ENCODE measurements at regions not wholly inside any gene's neighbourhood (a gene's known extent, or its start where the extent isn't known, plus 50 kb on each side); places are given as distances from the start of the nearest gene placed in this dataset.

DNA sequence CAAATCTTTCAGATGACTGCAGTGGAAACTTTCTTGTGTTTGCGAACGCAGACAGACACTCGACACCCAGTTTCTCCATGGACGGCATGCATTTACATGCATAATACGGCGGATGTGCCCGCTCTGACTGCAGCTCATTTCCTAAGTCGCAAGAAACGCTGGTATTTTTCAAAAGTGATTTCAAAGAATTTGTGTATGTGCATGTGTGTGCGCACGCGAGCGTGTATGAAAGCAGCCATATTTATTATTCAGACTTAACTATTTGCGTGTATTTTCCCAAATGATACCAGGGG, 436.5 kb upstream of the MGMT start:
- TF ChIP-seq, protein P1, sequence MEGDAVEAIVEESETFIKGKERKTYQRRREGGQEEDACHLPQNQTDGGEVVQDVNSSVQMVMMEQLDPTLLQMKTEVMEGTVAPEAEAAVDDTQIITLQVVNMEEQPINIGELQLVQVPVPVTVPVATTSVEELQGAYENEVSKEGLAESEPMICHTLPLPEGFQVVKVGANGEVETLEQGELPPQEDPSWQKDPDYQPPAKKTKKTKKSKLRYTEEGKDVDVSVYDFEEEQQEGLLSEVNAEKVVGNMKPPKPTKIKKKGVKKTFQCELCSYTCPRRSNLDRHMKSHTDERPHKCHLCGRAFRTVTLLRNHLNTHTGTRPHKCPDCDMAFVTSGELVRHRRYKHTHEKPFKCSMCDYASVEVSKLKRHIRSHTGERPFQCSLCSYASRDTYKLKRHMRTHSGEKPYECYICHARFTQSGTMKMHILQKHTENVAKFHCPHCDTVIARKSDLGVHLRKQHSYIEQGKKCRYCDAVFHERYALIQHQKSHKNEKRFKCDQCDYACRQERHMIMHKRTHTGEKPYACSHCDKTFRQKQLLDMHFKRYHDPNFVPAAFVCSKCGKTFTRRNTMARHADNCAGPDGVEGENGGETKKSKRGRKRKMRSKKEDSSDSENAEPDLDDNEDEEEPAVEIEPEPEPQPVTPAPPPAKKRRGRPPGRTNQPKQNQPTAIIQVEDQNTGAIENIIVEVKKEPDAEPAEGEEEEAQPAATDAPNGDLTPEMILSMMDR (IDR thresholded peaks at IDR 0.05) = no peak
- no peak for TF ChIP-seq POLR2A (IDR thresholded peaks at IDR 0.05)

Measured in uterus (tissue), 2 donors.